ENCODE measurements at regions not wholly inside any gene's neighbourhood (a gene's known extent, or its start where the extent isn't known, plus 50 kb on each side); places are given as distances from the start of the nearest gene placed in this dataset.

DNA sequence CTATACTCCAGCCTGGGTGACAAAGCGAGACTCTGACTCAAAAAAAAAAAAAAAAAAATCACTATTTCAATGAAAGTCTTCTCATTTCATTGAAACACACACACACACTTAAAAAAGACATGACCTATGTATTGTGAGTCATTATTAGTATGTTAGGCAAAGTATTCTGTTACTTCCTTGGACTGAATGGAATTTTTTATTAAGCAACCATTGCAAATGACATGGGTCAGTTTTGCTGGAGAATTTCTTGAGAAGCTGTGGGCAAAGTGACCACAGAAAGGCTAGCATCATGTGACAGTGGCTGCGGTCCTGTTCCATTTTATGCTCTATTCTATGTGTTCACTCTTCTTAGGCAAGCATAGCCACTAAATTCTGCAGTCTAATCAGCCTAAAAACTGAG, 695.7 kb downstream of the TDRD15 start:
- TF ChIP-seq, protein P1, sequence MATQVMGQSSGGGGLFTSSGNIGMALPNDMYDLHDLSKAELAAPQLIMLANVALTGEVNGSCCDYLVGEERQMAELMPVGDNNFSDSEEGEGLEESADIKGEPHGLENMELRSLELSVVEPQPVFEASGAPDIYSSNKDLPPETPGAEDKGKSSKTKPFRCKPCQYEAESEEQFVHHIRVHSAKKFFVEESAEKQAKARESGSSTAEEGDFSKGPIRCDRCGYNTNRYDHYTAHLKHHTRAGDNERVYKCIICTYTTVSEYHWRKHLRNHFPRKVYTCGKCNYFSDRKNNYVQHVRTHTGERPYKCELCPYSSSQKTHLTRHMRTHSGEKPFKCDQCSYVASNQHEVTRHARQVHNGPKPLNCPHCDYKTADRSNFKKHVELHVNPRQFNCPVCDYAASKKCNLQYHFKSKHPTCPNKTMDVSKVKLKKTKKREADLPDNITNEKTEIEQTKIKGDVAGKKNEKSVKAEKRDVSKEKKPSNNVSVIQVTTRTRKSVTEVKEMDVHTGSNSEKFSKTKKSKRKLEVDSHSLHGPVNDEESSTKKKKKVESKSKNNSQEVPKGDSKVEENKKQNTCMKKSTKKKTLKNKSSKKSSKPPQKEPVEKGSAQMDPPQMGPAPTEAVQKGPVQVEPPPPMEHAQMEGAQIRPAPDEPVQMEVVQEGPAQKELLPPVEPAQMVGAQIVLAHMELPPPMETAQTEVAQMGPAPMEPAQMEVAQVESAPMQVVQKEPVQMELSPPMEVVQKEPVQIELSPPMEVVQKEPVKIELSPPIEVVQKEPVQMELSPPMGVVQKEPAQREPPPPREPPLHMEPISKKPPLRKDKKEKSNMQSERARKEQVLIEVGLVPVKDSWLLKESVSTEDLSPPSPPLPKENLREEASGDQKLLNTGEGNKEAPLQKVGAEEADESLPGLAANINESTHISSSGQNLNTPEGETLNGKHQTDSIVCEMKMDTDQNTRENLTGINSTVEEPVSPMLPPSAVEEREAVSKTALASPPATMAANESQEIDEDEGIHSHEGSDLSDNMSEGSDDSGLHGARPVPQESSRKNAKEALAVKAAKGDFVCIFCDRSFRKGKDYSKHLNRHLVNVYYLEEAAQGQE (IDR thresholded peaks at IDR 0.05): no peak
- no peak for TF ChIP-seq RAD21 (conservative IDR thresholded peaks at IDR 0.05 in 1 of 2, IDR thresholded peaks at IDR 0.05 in 1 of 2)
- TF ChIP-seq, protein P2, sequence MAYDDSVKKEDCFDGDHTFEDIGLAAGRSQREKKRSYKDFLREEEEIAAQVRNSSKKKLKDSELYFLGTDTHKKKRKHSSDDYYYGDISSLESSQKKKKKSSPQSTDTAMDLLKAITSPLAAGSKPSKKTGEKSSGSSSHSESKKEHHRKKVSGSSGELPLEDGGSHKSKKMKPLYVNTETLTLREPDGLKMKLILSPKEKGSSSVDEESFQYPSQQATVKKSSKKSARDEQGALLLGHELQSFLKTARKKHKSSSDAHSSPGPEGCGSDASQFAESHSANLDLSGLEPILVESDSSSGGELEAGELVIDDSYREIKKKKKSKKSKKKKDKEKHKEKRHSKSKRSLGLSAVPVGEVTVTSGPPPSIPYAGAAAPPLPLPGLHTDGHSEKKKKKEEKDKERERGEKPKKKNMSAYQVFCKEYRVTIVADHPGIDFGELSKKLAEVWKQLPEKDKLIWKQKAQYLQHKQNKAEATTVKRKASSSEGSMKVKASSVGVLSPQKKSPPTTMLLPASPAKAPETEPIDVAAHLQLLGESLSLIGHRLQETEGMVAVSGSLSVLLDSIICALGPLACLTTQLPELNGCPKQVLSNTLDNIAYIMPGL (CRISPR knock-in tag; IDR thresholded peaks at IDR 0.05; ENCODE audit: borderline replicate concordance): no peak
- TF ChIP-seq, protein P3, sequence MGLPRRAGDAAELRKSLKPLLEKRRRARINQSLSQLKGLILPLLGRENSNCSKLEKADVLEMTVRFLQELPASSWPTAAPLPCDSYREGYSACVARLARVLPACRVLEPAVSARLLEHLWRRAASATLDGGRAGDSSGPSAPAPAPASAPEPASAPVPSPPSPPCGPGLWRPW (IDR thresholded peaks at IDR 0.05): no peak
- TF ChIP-seq SREBF2 (IDR thresholded peaks at IDR 0.05): no peak
- no peak for TF ChIP-seq KDM1A (IDR thresholded peaks at IDR 0.05; ENCODE audit: low read depth)
- TF ChIP-seq JUNB (IDR thresholded peaks at IDR 0.05): no peak
